SJCRH30 (cell line): ENCODE measurements at regions not wholly inside any gene's neighbourhood (a gene's known extent, or its start where the extent isn't known, plus 50 kb on each side); places are given as distances from the start of the nearest gene placed in this dataset.
"Not testable (repeated sequence)": the region's sequence is repeated elsewhere in the genome, so short reads cannot be mapped to it uniquely, and the experiment has no call there.

Experiments used
- DNase-seq, 2 experiments: peaks; one replicate each; pipeline ENCODE4 v3.0.0-alpha.2; 2015 to 2020
- H3K27ac ChIP-seq: fragments of 250-450 bp; sonication (Bioruptor Pico); 2 replicates; pipeline ENCODE4 v1.5.1; 2020; ENCODE audit warnings: mild to moderate bottlenecking, moderate library complexity
- H3K27me3 ChIP-seq: fragments of 250-450 bp; sonication (Bioruptor Pico); 2 replicates; pipeline ENCODE4 v1.5.1; 2020; ENCODE audit warnings: mild to moderate bottlenecking, moderate library complexity
- H3K36me3 ChIP-seq: fragments of 250-450 bp; sonication (Bioruptor Pico); 2 replicates; pipeline ENCODE4 v1.5.1; 2020; ENCODE audit warnings: mild to moderate bottlenecking, moderate library complexity
- H3K4me1 ChIP-seq: fragments of 250-450 bp; sonication (Bioruptor Pico); 2 replicates; pipeline ENCODE4 v1.5.1; 2020; ENCODE audit warnings: mild to moderate bottlenecking, moderate library complexity
- H3K4me3 ChIP-seq: fragments of 250-450 bp; sonication (Bioruptor Pico); 2 replicates; pipeline ENCODE4 v1.5.1; 2020; ENCODE audit warnings: mild to moderate bottlenecking, moderate library complexity
- H3K9me3 ChIP-seq: fragments of 250-450 bp; sonication (Bioruptor Pico); replicated peaks from 2 replicates; pipeline ENCODE4 v1.5.1; 2020; ENCODE audit warnings: mild to moderate bottlenecking, moderate library complexity

DNA sequence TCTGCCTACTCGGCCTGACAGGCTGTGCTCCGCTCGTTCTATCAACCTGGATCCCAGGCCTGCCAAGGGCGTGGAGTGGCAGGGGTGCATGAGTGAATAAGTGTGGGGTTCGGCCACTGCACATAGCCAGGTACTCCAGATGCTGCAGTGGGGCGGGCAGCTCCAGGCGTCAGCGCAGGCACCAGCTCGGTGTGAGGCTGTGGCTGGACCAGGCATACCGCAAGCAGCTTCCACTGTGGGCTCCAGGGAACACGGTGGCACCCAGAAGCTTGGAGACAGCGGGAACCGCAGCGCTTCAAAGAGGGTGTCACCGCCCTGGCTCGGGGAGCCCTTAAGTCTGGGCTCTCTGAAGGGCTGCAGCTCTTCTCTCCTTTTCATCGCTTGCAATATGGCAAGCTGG lies 1630.2 kb downstream of the OLFM4 start:
- no peaks in the 10 kb centered on the region for H3K4me1 ChIP-seq
- no peaks in the 10 kb centered on the region for H3K36me3 ChIP-seq
- no peaks in the 10 kb centered on the region for H3K27me3 ChIP-seq
- H3K27ac ChIP-seq = no peak overlapping the region
- H3K4me3 ChIP-seq = no peak overlapping the region
- no peaks in the 10 kb centered on the region for H3K9me3 ChIP-seq
- DNase-seq = no peak

GRCh38 chr13:54660277-54660676 lies 1631.7 kb downstream of the OLFM4 start:
- DNase-seq = no peak
- no peaks in the 10 kb centered on the region for H3K9me3 ChIP-seq
- H3K27me3 ChIP-seq = no peaks in the 10 kb centered on the region
- no peak overlapping the region for H3K27ac ChIP-seq
- H3K4me1 ChIP-seq = no peaks in the 10 kb centered on the region
- no peak overlapping the region for H3K4me3 ChIP-seq
- H3K36me3 ChIP-seq = no peaks in the 10 kb centered on the region

DNA sequence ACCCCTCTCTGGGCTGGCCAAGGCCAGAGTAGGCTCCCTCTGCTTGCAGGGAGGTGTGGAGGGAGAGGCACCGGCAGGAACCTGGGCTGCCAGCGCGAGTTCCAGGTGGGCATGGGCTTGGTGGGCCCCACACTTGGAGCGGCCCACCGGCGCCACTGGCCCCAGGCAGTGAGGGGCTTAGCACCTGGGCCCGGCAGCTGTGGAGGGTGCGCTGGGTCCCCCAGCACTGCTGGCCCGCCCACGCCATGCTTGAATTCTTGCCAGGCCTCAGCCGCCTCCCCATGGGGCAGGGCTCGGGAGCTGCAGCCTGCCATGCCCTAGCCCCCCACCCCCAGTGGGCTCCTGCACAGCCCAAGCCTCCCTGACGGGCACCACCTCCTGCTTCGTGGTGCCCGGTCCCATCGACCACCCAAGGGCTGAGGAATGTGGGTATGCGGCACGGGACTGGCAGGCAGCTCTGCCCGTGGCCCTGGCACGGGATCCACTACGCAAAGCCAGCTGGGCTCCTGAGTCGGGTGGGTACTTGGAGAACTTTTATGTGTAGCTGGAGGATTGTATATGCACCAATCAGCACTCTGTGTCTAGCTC lies 1648.0 kb downstream of the OLFM4 start:
- Histone ChIP-seq H3K36me3 (no peaks in the 10 kb centered on the region), H3K27me3 (0 out of 2 replicates have a peak, but pooled peaks cover 4% of the 10 kb centered on the region), H3K4me1 (no peaks in the 10 kb centered on the region), H3K27ac (no peak overlapping the region), H3K4me3 (no peak overlapping the region), H3K9me3 (no peaks in the 10 kb centered on the region)
- no peak for DNase-seq

GRCh38 chr13:54682184-54682583 lies 1653.6 kb downstream of the OLFM4 start:
- Histone ChIP-seq H3K4me3 (no peak overlapping the region), H3K36me3 (no peaks in the 10 kb centered on the region)

GRCh38 chr13:54687173-54687572 lies 1658.6 kb downstream of the OLFM4 start:
- H3K27me3 ChIP-seq = no peaks in the 10 kb centered on the region
- no peak overlapping the region for H3K4me3 ChIP-seq
- no peak overlapping the region for H3K27ac ChIP-seq
- no peaks in the 10 kb centered on the region for H3K36me3 ChIP-seq
- DNase-seq = no peak
- no peaks in the 10 kb centered on the region for H3K9me3 ChIP-seq
- no peaks in the 10 kb centered on the region for H3K4me1 ChIP-seq

More at GRCh38 chr13:54682184-54682583, 1653.6 kb downstream of the OLFM4 start:
- Histone ChIP-seq H3K4me1 (no peaks in the 10 kb centered on the region), H3K27ac (no peak overlapping the region), H3K9me3 (no peaks in the 10 kb centered on the region), H3K27me3 (0 out of 2 replicates have a peak, but pooled peaks cover 4% of the 10 kb centered on the region)
- DNase-seq = no peak

DNA sequence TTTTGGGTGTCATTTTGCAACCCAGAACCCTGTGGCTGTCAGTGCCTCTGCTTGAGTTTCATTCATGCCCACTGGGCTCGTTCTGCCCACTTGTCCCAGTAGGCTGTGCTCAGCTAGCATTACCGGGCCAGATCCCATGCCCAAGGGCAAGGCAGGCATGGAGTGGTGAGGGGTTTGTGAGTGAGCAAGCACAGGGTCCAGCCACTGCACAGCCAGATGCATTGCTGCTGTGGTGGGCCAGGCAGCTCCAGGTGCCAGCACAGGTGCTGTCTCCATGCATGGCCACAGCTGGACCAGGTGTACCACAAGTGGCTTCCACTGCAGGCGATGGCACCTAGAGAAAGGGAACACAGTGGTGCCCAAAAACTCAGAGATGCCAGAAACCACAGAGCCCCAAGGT lies 1671.2 kb downstream of the OLFM4 start:
- H3K27me3 ChIP-seq = no peaks in the 10 kb centered on the region
- no peak for DNase-seq
- H3K4me1 ChIP-seq = no peaks in the 10 kb centered on the region
- H3K9me3 ChIP-seq = no peaks in the 10 kb centered on the region
- no peak overlapping the region for H3K27ac ChIP-seq
- no peak overlapping the region for H3K4me3 ChIP-seq
- no peaks in the 10 kb centered on the region for H3K36me3 ChIP-seq

- Histone ChIP-seq H3K27me3 (no peaks in the 10 kb centered on the region), H3K9me3 (no peaks in the 10 kb centered on the region), H3K27ac (no peak overlapping the region), H3K4me3 (no peak overlapping the region), H3K36me3 (no peaks in the 10 kb centered on the region), H3K4me1 (no peaks in the 10 kb centered on the region)
- DNase-seq = no peak
These were observed 1677.1 kb downstream of the OLFM4 start for GRCh38 chr13:54705738-54706137.

DNA sequence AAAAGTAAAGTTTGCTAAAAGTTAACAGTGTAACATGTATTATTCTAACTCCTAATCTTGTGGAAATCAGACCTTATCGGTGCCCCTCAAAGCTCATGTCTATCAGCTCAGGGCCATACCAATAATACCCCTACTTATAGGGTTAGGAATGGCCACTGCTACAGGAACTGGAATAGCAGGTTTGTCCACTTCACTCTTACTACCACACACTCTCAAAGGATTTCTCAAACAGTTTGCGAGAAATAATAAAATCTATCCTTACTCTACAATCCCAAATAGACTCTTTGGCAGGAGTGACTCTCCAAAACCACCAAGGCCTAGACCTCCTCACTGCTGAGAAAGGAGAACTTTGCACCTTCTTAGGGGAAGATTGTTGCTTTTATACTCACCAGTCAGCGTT lies 1677.7 kb downstream of the OLFM4 start:
- no peaks in the 10 kb centered on the region for H3K27me3 ChIP-seq
- no peaks in the 10 kb centered on the region for H3K4me1 ChIP-seq
- no peak overlapping the region for H3K4me3 ChIP-seq
- DNase-seq = no peak
- no peak overlapping the region for H3K27ac ChIP-seq
- no peaks in the 10 kb centered on the region for H3K36me3 ChIP-seq
- H3K9me3 ChIP-seq = no peaks in the 10 kb centered on the region

- Histone ChIP-seq H3K4me1 (no peaks in the 10 kb centered on the region), H3K27ac (no peak overlapping the region), H3K36me3 (no peaks in the 10 kb centered on the region), H3K4me3 (no peak overlapping the region), H3K9me3 (no peaks in the 10 kb centered on the region), H3K27me3 (no peaks in the 10 kb centered on the region)
- no peak for DNase-seq
These were observed 1680.9 kb downstream of the OLFM4 start for GRCh38 chr13:54709546-54709945.

DNA sequence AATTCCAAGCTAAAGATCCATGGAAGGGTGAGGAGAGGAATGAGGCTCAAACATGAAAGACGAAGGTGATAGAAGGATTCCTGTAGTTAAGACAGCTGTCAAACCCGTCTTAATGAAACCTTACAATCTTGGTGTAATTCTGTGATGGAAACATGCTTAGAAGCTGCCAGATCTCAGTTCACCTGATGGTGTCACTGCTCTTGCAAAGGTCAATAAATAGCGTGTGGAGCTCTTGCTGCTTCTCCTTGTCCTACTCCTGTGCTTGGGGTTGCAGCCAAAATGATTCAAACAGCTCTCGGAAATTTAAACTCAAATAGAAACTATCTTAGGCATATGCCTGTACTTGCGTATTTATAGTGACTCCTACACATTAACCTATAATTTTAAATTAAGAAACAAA lies 1705.0 kb downstream of the OLFM4 start:
- no peaks in the 10 kb centered on the region for H3K4me1 ChIP-seq
- no peaks in the 10 kb centered on the region for H3K36me3 ChIP-seq
- H3K4me3 ChIP-seq = no peak overlapping the region
- DNase-seq = peak in 1 of 2 experiments; percentile 37
- H3K9me3 ChIP-seq = no peaks in the 10 kb centered on the region
- no peaks in the 10 kb centered on the region for H3K27me3 ChIP-seq
- H3K27ac ChIP-seq = no peak overlapping the region

GRCh38 chr13:54737211-54737610 lies 1708.6 kb downstream of the OLFM4 start:
- H3K27ac ChIP-seq, DNase-seq, H3K9me3 ChIP-seq, H3K4me3 ChIP-seq, H3K4me1 ChIP-seq, H3K27me3 ChIP-seq, H3K36me3 ChIP-seq: not testable (repeated sequence)

DNA sequence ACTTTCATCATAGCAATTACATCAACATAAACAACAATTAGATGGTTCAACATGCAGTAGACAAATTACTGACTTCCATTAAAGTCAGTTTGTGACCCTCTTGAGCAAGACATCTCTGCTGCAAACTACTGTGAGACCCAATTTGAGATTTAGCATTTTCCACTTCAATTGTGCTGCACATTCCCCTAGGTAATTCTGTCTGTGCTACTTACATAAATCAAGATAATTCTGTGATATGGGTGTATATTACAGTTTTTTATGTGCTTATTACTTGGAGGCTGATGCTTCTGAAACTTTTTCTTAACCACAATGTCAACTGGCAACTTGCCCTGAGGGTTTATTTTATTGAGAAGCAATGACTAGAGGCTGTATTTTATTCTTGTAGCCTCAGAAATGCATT lies 1714.4 kb downstream of the OLFM4 start:
- Histone ChIP-seq H3K4me1 (no peaks in the 10 kb centered on the region), H3K4me3 (no peak overlapping the region), H3K27ac (no peak overlapping the region), H3K9me3 (no peaks in the 10 kb centered on the region), H3K27me3 (no peaks in the 10 kb centered on the region), H3K36me3 (no peaks in the 10 kb centered on the region)
- peak in 1 of 2 experiments; percentile 5 for DNase-seq

GRCh38 chr13:54744747-54745146 lies 1716.1 kb downstream of the OLFM4 start:
- no peaks in the 10 kb centered on the region for H3K36me3 ChIP-seq
- no peaks in the 10 kb centered on the region for H3K9me3 ChIP-seq
- no peaks in the 10 kb centered on the region for H3K27me3 ChIP-seq
- no peak overlapping the region for H3K4me3 ChIP-seq
- H3K27ac ChIP-seq = no peak overlapping the region
- no peak for DNase-seq
- no peaks in the 10 kb centered on the region for H3K4me1 ChIP-seq

- Histone ChIP-seq H3K9me3 (no peaks in the 10 kb centered on the region), H3K4me3 (no peak overlapping the region), H3K27ac (no peak overlapping the region), H3K4me1 (no peaks in the 10 kb centered on the region), H3K36me3 (no peaks in the 10 kb centered on the region), H3K27me3 (no peaks in the 10 kb centered on the region)
- peak; percentile 19 to 58 for DNase-seq
These were observed 1721.9 kb downstream of the OLFM4 start for GRCh38 chr13:54750521-54750920.

DNA sequence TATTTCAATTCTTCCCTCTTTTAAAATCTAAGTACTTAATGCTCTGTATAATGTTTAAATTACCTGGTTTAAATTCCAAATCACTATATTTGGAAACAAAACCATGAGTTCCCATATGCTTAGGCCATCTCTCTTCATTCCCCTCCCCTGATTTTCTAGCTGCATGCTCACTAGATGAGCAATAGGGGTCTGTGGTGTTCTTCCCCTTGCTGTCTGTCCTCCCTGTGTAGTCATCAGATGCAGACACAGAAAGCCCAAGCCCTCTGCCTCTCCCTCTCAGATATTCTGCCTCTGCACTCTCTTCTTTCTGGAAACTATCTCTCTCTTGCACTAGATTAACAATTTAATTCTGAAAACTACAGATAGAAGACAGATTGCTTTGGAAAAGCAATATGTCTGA lies 1730.2 kb downstream of the OLFM4 start:
- no peak overlapping the region for H3K27ac ChIP-seq
- H3K4me1 ChIP-seq = no peaks in the 10 kb centered on the region
- no peak for DNase-seq
- H3K36me3 ChIP-seq = no peaks in the 10 kb centered on the region
- H3K9me3 ChIP-seq = no peaks in the 10 kb centered on the region
- H3K4me3 ChIP-seq = no peak overlapping the region
- H3K27me3 ChIP-seq = no peaks in the 10 kb centered on the region

DNA sequence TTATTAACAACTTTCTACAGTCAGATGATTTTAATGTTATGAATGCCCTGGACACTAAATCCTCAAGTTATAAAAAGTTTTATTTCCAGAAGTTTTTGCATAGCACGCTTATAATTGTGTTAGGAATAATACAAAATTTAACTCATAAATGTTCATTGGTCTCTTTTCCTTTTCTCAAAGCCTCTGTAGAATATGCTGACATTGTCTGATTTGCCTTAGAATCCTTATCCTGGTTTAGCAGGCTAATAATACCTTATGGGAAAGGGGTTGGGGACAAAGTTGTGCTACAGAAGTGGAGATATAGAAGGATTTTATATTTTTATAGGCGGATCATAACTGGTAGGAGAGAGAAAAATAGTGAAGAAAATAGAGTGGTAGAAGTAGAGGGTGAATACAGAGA lies 1739.6 kb downstream of the OLFM4 start:
- no peaks in the 10 kb centered on the region for H3K27me3 ChIP-seq
- no peaks in the 10 kb centered on the region for H3K36me3 ChIP-seq
- no peaks in the 10 kb centered on the region for H3K9me3 ChIP-seq
- no peak for DNase-seq
- H3K4me1 ChIP-seq = no peaks in the 10 kb centered on the region
- H3K4me3 ChIP-seq = no peak overlapping the region
- no peak overlapping the region for H3K27ac ChIP-seq
